ENCODE measurements at regions not wholly inside any gene's neighbourhood (a gene's known extent, or its start where the extent isn't known, plus 50 kb on each side); places are given as distances from the start of the nearest gene placed in this dataset.

GRCh38 chr16:73711406-73712080 is 585.1 kb upstream of the PSMD7 start:
- no peak for DNase-seq (ENCODE audit: low read depth, low spot score)

- DNase-seq (ENCODE audit: low read depth, low spot score): no peak
Measured at GRCh38 chr16:73710526-73710925, 586.1 kb upstream of the PSMD7 start.

- DNase-seq (ENCODE audit: low read depth, low spot score): no peak
Measured at GRCh38 chr16:73707863-73708262, 588.8 kb upstream of the PSMD7 start.

GRCh38 chr16:73703891-73704290 is 592.7 kb upstream of the PSMD7 start:
- no peak for DNase-seq (ENCODE audit: low read depth, low spot score)

- no peak for DNase-seq (ENCODE audit: low read depth, low spot score)
Measured at GRCh38 chr16:73697336-73697735, 599.3 kb upstream of the PSMD7 start.

- no peak for DNase-seq (ENCODE audit: low read depth, low spot score)
Measured at GRCh38 chr16:73692861-73693260, 603.8 kb upstream of the PSMD7 start.

- DNase-seq (ENCODE audit: low read depth, low spot score): no peak
Measured at GRCh38 chr16:73683804-73684203, 612.8 kb upstream of the PSMD7 start.

- DNase-seq (ENCODE audit: low read depth, low spot score): no peak
Measured at GRCh38 chr16:73672135-73672534, 624.2 kb upstream of the ZFHX3 start.

- DNase-seq (ENCODE audit: low read depth, low spot score): no peak
Measured at GRCh38 chr16:73670836-73671820, 623.2 kb upstream of the ZFHX3 start.

GRCh38 chr16:73669535-73670274 is 621.8 kb upstream of the ZFHX3 start:
- DNase-seq (ENCODE audit: low read depth, low spot score): no peak

GRCh38 chr16:73663720-73664119 is 615.8 kb upstream of the ZFHX3 start:
- DNase-seq (ENCODE audit: low read depth, low spot score): no peak

- DNase-seq (ENCODE audit: low read depth, low spot score): no peak
Measured at GRCh38 chr16:73636196-73636595, 588.3 kb upstream of the ZFHX3 start.

GRCh38 chr16:73629011-73629410 is 581.1 kb upstream of the ZFHX3 start:
- no peak for DNase-seq (ENCODE audit: low read depth, low spot score)

- DNase-seq (ENCODE audit: low read depth, low spot score): no peak
Measured at GRCh38 chr16:73617738-73618137, 569.8 kb upstream of the ZFHX3 start.

- DNase-seq (ENCODE audit: low read depth, low spot score): no peak
Measured at GRCh38 chr16:73616770-73617169, 568.8 kb upstream of the ZFHX3 start.

GRCh38 chr16:73616166-73616753 is 568.3 kb upstream of the ZFHX3 start:
- no peak for DNase-seq (ENCODE audit: low read depth, low spot score)

GRCh38 chr16:73615071-73615940 is 567.4 kb upstream of the ZFHX3 start:
- no peak for DNase-seq (ENCODE audit: low read depth, low spot score)

GRCh38 chr16:73614131-73614530 is 566.2 kb upstream of the ZFHX3 start:
- DNase-seq (ENCODE audit: low read depth, low spot score): no peak

GRCh38 chr16:73610605-73611156 is 562.8 kb upstream of the ZFHX3 start:
- DNase-seq (ENCODE audit: low read depth, low spot score): no peak

GRCh38 chr16:73610160-73610559 is 562.2 kb upstream of the ZFHX3 start:
- no peak for DNase-seq (ENCODE audit: low read depth, low spot score)
